ENCODE measurements at regions not wholly inside any gene's neighbourhood (a gene's known extent, or its start where the extent isn't known, plus 50 kb on each side); places are given as distances from the start of the nearest gene placed in this dataset.
"Not testable (repeated sequence)": the region's sequence is repeated elsewhere in the genome, so short reads cannot be mapped to it uniquely, and the experiment has no call there.

DNA sequence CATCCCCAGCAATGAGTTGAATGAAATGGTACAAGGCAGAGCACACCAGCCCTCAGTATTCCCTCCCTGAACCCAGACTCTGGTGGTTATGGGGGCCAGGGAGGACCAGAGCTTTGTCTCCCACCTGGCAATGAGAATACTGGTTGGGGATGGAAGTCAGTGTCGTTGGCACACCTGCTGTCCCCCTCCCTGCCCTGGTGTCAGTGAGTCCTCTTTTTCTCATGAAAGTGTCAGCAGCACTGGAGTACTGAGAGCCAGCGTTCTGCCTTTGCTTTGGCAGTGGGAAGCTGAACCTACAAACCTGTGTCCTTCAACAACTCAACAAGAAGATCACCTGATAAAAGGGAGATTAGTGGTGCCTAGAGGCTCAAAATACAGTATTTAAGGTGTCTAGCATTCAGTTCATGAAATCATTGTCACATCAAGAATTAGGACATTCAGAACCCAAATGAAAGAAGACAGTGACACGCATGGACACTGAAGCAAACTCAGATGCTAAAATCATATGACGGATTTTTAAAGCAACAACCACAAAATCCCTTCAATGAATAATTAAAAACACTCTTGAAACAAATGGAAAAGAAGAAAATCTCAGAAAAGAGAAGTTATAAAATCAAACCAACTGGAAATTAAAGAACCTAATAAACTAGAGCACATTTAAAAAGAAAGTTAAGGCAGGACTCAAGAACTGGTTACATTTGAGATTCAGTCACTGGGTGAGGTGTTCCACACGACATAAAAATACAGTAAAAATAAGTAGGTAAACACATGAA is 77.5 kb upstream of the VPREB1 start:
- peaks cover 8 to 9% of the 10 kb centered on the region in 2 experiments for H3K4me1 ChIP-seq (ENCODE audit: control insufficient read depth in 1 of 2, insufficient read depth in 1 of 2, low read depth in 1 of 2, low read length in 1 of 2)
- TF ChIP-seq, protein P1, sequence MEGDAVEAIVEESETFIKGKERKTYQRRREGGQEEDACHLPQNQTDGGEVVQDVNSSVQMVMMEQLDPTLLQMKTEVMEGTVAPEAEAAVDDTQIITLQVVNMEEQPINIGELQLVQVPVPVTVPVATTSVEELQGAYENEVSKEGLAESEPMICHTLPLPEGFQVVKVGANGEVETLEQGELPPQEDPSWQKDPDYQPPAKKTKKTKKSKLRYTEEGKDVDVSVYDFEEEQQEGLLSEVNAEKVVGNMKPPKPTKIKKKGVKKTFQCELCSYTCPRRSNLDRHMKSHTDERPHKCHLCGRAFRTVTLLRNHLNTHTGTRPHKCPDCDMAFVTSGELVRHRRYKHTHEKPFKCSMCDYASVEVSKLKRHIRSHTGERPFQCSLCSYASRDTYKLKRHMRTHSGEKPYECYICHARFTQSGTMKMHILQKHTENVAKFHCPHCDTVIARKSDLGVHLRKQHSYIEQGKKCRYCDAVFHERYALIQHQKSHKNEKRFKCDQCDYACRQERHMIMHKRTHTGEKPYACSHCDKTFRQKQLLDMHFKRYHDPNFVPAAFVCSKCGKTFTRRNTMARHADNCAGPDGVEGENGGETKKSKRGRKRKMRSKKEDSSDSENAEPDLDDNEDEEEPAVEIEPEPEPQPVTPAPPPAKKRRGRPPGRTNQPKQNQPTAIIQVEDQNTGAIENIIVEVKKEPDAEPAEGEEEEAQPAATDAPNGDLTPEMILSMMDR (IDR thresholded peaks at IDR 0.05), result no peak
- H3K27me3 ChIP-seq, result no peaks in the 10 kb centered on the region
- no peaks in the 10 kb centered on the region for H3K9me3 ChIP-seq
- no peaks in the 10 kb centered on the region for H3K36me3 ChIP-seq
- no peak overlapping the region for H3K4me3 ChIP-seq (ENCODE audit: low read depth in 1 of 2, low read length in 1 of 2)
- no peak overlapping the region for H3K27ac ChIP-seq

DNA sequence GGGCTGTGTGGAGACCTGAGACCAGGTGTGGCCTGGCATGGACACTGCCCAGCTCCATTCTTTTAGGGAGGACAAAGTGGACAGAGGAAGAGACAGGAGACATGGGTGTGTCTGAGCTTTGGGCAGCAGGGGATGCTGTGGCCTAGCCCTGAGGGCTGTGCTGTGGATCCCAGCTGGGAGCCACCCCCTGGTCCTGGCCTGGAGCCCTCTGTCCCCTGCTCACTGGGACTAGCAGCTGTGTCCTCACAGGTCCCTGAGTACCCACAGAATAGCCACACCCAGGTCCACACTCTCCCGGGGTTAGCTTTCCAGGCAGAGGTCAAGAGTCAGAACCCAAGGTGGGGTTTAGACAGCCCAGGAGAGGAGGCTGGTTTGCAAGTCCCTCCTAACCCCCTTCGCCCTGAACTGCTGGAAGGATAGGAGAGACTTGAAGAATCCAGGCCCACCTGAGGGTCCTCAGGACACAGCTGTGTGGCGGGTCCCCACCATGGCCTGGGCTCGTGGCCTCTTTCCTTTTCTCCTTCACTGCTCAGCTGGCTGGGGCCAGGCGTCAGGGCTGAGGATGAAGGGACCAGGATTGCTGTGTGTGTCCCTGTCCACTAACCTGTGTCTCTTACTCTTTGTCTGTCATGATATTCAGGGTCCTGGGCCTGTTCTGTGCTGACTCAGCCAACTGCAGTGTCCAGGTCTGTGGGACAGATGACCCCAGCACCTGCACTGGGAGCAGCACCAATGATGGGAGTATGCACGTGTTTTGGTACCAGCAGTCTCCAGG is 78.5 kb upstream of the VPREB1 start:
- H3K4me3 ChIP-seq (ENCODE audit: low read depth in 1 of 2, low read length in 1 of 2), result no peak overlapping the region
- no peak overlapping the region for H3K27ac ChIP-seq
- peaks cover 8 to 9% of the 10 kb centered on the region in 2 experiments for H3K4me1 ChIP-seq (ENCODE audit: control insufficient read depth in 1 of 2, insufficient read depth in 1 of 2, low read depth in 1 of 2, low read length in 1 of 2)
- H3K27me3 ChIP-seq, result no peaks in the 10 kb centered on the region
- H3K36me3 ChIP-seq, result no peaks in the 10 kb centered on the region
- H3K9me3 ChIP-seq, result no peaks in the 10 kb centered on the region
- TF ChIP-seq, protein P1 (IDR thresholded peaks at IDR 0.05), result no peak

DNA sequence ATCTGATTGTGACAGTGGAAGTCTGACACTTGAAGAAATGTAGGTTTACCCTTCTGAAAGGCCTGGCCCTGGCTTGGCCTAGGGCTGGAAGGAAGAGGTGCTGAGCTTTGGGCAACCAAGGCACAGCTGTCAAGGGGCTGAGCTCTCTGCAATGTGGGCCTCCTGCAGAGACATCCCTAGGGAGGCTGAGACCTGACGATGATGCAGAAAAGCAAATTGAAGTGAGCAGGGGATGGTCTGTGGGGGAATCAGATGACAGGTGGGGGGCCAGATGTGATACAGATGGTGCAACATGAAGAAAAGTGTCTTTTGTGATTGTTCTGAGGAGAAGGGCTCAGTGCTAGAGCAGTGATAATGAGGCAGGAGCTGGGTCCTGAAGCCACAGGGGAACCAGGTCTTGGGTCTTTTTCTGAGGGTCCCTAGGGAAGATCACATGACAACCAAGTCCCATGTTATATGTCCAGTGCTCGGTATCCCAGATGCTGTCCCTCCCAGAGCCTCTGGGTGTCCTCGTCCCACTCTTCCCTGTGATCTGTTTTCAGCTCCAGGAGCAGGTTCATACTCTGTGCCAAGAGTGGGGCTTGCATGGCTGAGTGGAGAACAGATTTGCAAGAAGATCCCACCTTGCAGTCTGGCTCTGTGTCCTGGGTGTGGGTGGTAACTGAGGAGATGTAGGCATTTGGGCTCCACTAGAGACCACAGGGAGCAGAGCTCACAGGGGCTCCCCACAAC is 79.9 kb upstream of the VPREB1 start:
- TF ChIP-seq, protein P1 (IDR thresholded peaks at IDR 0.05), result no peak
- no peaks in the 10 kb centered on the region for H3K9me3 ChIP-seq
- peaks cover 8 to 9% of the 10 kb centered on the region in 2 experiments for H3K4me1 ChIP-seq (ENCODE audit: control insufficient read depth in 1 of 2, insufficient read depth in 1 of 2, low read depth in 1 of 2, low read length in 1 of 2)
- H3K27me3 ChIP-seq, result no peaks in the 10 kb centered on the region
- H3K27ac ChIP-seq, result no peak overlapping the region
- no peak overlapping the region for H3K4me3 ChIP-seq (ENCODE audit: low read depth in 1 of 2, low read length in 1 of 2)
- no peaks in the 10 kb centered on the region for H3K36me3 ChIP-seq

DNA sequence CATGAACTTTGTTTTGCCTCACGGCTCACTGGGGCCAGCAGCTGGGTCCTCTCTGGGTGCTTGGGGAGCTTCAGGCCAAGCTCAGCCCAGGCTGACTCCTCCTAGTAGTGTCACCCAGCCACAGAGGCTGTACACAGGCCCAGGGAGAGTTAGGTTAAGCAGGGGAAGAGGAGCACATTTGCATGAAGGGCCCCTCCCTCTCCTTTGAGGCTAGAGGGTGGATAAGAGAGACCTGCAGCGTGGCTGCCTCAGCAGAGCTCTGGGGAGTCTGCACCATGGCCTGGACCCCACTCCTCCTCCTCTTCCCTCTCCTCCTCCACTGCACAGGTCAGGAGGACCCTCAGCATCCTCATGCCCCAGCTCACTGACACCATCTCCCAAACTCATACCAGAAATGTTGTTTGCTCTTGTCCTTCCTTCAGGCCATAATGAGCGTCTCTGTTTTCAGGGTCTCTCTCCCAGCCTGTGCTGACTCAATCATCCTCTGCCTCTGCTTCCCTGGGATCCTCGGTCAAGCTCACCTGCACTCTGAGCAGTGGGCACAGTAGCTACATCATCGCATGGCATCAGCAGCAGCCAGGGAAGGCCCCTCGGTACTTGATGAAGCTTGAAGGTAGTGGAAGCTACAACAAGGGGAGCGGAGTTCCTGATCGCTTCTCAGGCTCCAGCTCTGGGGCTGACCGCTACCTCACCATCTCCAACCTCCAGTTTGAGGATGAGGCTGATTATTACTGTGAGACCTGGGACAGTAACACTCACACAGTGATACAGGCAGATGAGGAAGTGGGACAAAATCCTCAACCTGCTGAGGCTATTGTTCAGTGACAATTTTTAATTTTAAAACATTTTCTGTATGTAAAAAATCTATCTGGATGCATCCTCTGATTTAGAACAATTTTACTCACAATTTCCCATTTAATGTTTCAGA is 82.4 kb upstream of the VPREB1 start:
- Histone ChIP-seq H3K27ac (no peak overlapping the region), H3K9me3 (no peaks in the 10 kb centered on the region), H3K36me3 (no peaks in the 10 kb centered on the region), H3K27me3 (no peaks in the 10 kb centered on the region), H3K4me3 (ENCODE audit: low read depth in 1 of 2, low read length in 1 of 2) (no peak overlapping the region), H3K4me1 (ENCODE audit: control insufficient read depth in 1 of 2, insufficient read depth in 1 of 2, low read depth in 1 of 2, low read length in 1 of 2) (peaks cover 1 to 2% of the 10 kb centered on the region in 2 experiments)
- TF ChIP-seq, protein P1 (IDR thresholded peaks at IDR 0.05), result no peak

DNA sequence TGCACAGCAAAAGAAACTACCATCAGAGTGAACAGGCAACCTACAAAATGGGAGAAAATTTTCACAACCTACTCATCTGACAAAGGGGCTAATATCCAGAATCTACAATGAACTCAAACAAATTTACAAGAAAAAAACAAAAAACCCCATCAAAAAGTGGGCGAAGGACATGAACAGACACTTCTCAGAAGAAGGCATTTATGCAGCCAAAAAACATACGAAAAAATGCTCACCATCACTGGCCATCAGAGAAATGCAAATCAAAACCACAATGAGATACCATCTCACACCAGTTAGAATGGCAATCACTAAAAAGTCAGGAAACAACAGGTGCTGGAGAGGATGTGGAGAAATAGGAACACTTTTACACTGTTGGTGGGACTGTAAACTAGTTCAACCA is 83.8 kb upstream of the VPREB1 start:
- H3K9me3 ChIP-seq; H3K4me3 ChIP-seq (ENCODE audit: low read depth in 1 of 2, low read length in 1 of 2); H3K27me3 ChIP-seq; H3K36me3 ChIP-seq; H3K27ac ChIP-seq; H3K4me1 ChIP-seq (ENCODE audit: control insufficient read depth in 1 of 2, insufficient read depth in 1 of 2, low read depth in 1 of 2, low read length in 1 of 2): not testable (repeated sequence)

All from neutrophil (primary cell).